CD14-positive monocyte (primary cell): ENCODE measurements at regions not wholly inside any gene's neighbourhood (a gene's known extent, or its start where the extent isn't known, plus 50 kb on each side); places are given as distances from the start of the nearest gene placed in this dataset.

Source experiments
- DNase-seq, 3 donors: peaks; one replicate each; pipeline ENCODE4 v3.0.0-alpha.2; 2011 to 2022
- H2AFZ ChIP-seq: 2 replicates; pipeline ENCODE4 v1.6.0; 2012; ENCODE audit warnings: mild to moderate bottlenecking, low read depth, low read length, inconsistent platforms; ENCODE audit not compliant: insufficient read depth, poor library complexity, severe bottlenecking
- H3K27ac ChIP-seq, 2 donors: 1 replicate in 1 of 2; 2 replicates in 1 of 2; pipeline ENCODE4 v1.5.1; 2012 to 2013; ENCODE audit warnings: low read length in 2 of 2, control low read depth in 1 of 2, inconsistent platforms in 1 of 2, low read depth in 1 of 2, mild to moderate bottlenecking in 1 of 2
- H3K27me3 ChIP-seq, 2 donors: one replicate each; pipeline versions ENCODE4 v1.6.0 to v1.6.1; 2011 to 2013; ENCODE audit warnings: low read length in 2 of 2; ENCODE audit not compliant: control insufficient read depth in 2 of 2, insufficient read depth in 2 of 2
- H3K36me3 ChIP-seq, 2 donors: replicated peaks in 1 of 2; 1 replicate in 1 of 2; 2 replicates in 1 of 2; pipeline versions ENCODE4 v1.5.1 to v1.6.1; 2012 to 2013; ENCODE audit warnings: low read length in 2 of 2, control low read depth in 1 of 2, inconsistent platforms in 1 of 2, mild to moderate bottlenecking in 1 of 2; ENCODE audit not compliant: insufficient read depth in 2 of 2, control insufficient read depth in 1 of 2
- H3K4me1 ChIP-seq, 2 donors: 1 replicate in 1 of 2; 2 replicates in 1 of 2; pipeline versions ENCODE4 v1.5.1 to v1.6.1; 2012 to 2013; ENCODE audit warnings: low read length in 2 of 2, control low read depth in 1 of 2, inconsistent platforms in 1 of 2, mild to moderate bottlenecking in 1 of 2, moderate library complexity in 1 of 2; ENCODE audit not compliant: insufficient read depth in 2 of 2, control insufficient read depth in 1 of 2
- H3K4me2 ChIP-seq: replicated peaks from 2 replicates; pipeline ENCODE3; 2012; ENCODE audit warnings: low read length, moderate library complexity, mild to moderate bottlenecking; ENCODE audit not compliant: poor library complexity, severe bottlenecking; ENCODE audit errors: extremely low read depth
- H3K4me3 ChIP-seq, 3 experiments: fragments of 200-600 bp in 1 of 3; sonication (generic) in 1 of 3; replicated peaks in 1 of 3; 1 replicate in 2 of 3; 2 replicates in 1 of 3; pipeline ENCODE4 v1.5.1; 2011 to 2013; ENCODE audit warnings: low read length in 3 of 3, mild to moderate bottlenecking in 3 of 3, control low read depth in 2 of 3, low read depth in 2 of 3, inconsistent platforms in 1 of 3, moderate library complexity in 1 of 3
- H3K79me2 ChIP-seq: 2 replicates; pipeline ENCODE4 v1.6.0; 2012; ENCODE audit warnings: mild to moderate bottlenecking, control low read depth, inconsistent platforms, low read length, moderate library complexity; ENCODE audit not compliant: insufficient read depth
- H3K9ac ChIP-seq: 2 replicates; pipeline ENCODE4 v1.6.0; 2017; ENCODE audit warnings: low read length, mild to moderate bottlenecking; ENCODE audit not compliant: insufficient read depth, poor library complexity, severe bottlenecking
- H3K9me3 ChIP-seq, 2 donors: replicated peaks in 1 of 2; 1 replicate in 1 of 2; 2 replicates in 1 of 2; pipeline versions ENCODE4 v1.5.1 to v1.6.1; 2012 to 2013; ENCODE audit warnings: low read length in 2 of 2, control low read depth in 1 of 2; ENCODE audit not compliant: control insufficient read depth in 1 of 2, insufficient read depth in 1 of 2
- H4K20me1 ChIP-seq: 2 replicates; pipeline ENCODE4 v1.6.0; 2012; ENCODE audit warnings: mild to moderate bottlenecking, low read length, control low read depth, moderate library complexity; ENCODE audit not compliant: insufficient read depth
- H3K27ac Mint-ChIP-seq, 7 donors: one replicate each; pipeline ENCODE4 v1.8.0; 2020; ENCODE audit warnings: mild to moderate bottlenecking in 7 of 7, mixed read lengths in 7 of 7, moderate library complexity in 6 of 7, inconsistent platforms in 2 of 7
- H3K27me3 Mint-ChIP-seq, 3 donors: one replicate each; pipeline ENCODE4 v1.8.0; 2021 to 2022; ENCODE audit warnings: low read depth in 3 of 3, mild to moderate bottlenecking in 3 of 3, mixed read lengths in 3 of 3, moderate library complexity in 3 of 3, inconsistent platforms in 1 of 3
- H3K36me3 Mint-ChIP-seq, 2 donors: one replicate each; pipeline ENCODE4 v1.8.0; 2020; ENCODE audit warnings: mixed read lengths in 2 of 2, inconsistent platforms in 1 of 2, mild to moderate bottlenecking in 1 of 2
- H3K4me1 Mint-ChIP-seq: one replicate; pipeline ENCODE4 v1.8.0; 2020; ENCODE audit warnings: mild to moderate bottlenecking, mixed read lengths
- H3K4me3 Mint-ChIP-seq, 2 donors: one replicate each; pipeline ENCODE4 v1.8.0; 2020; ENCODE audit warnings: mild to moderate bottlenecking in 2 of 2, mixed read lengths in 2 of 2, moderate library complexity in 1 of 2
- H3K9me3 Mint-ChIP-seq, 7 donors: one replicate each; pipeline ENCODE4 v1.8.0; 2020 to 2022; ENCODE audit warnings: mixed read lengths in 7 of 7, mild to moderate bottlenecking in 6 of 7, moderate library complexity in 6 of 7, inconsistent platforms in 2 of 7
- WGBS: methylation state at CpG from one replicate; pipeline ENCODE4 v1.1.5; 2013; ENCODE audit warnings: missing lambda C conversion rate; ENCODE audit not compliant: insufficient coverage; 5-methylcytosine and 5-hydroxymethylcytosine counted together
- intact Hi-C, 2 donors: fragments of 100-400 bp; cut with micrococcal nuclease; formaldehyde crosslinking; loops; one replicate each; pipeline versions ENCODE4 v1.15.0 to v1.15.1; 2023
- TF ChIP-seq, protein P1 (sequence below): fragments of 200-600 bp; IDR thresholded peaks from one replicate; pipeline ENCODE4 v1.8.0; 2022; ENCODE audit warnings: antibody characterized with exemption, mild to moderate bottlenecking

DNA sequence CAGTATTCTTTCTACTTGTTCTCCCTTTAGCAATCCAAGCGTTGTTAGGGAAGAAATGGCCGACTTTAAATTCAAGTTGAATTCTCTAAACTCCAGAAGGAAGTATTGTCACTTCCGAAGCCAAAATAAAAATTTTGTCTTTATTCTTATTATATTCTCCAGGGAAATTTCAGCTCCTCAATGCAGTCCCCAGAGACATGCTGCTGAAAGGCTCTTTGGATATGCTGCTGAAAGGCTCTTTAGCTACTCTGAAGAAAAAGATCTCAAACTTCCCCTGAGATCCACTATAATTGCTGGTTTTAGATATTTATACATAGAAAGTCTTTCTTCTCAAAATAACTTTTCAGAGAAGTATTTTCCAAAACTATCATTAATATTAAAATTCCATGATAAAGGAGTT, 92.3 kb upstream of the PARP8 start:
- H3K27ac Mint-ChIP-seq, result no peak overlapping the region
- H3K4me1 ChIP-seq, result peaks cover 3 to 20% of the 10 kb centered on the region in 2 donors
- no peaks in the 10 kb centered on the region for H3K79me2 ChIP-seq
- peaks cover 0 to 3% (median under 1%) of the 10 kb centered on the region in 3 donors for H3K27me3 Mint-ChIP-seq
- no peaks in the 10 kb centered on the region for H4K20me1 ChIP-seq
- peak overlapping the region; percentile 69 for H2AFZ ChIP-seq
- H3K4me3 ChIP-seq, result peak overlapping the region in 2 of 3 experiments; percentile 17 to 60
- TF ChIP-seq, protein P1, sequence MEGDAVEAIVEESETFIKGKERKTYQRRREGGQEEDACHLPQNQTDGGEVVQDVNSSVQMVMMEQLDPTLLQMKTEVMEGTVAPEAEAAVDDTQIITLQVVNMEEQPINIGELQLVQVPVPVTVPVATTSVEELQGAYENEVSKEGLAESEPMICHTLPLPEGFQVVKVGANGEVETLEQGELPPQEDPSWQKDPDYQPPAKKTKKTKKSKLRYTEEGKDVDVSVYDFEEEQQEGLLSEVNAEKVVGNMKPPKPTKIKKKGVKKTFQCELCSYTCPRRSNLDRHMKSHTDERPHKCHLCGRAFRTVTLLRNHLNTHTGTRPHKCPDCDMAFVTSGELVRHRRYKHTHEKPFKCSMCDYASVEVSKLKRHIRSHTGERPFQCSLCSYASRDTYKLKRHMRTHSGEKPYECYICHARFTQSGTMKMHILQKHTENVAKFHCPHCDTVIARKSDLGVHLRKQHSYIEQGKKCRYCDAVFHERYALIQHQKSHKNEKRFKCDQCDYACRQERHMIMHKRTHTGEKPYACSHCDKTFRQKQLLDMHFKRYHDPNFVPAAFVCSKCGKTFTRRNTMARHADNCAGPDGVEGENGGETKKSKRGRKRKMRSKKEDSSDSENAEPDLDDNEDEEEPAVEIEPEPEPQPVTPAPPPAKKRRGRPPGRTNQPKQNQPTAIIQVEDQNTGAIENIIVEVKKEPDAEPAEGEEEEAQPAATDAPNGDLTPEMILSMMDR, result no peak
- H3K36me3 Mint-ChIP-seq, result no peaks in the 10 kb centered on the region
- no CpG with 5 or more reads among the region's 3 CpGs for WGBS
- H3K27ac ChIP-seq, result peak overlapping the region in 1 of 2 donors; percentile 64
- intact Hi-C loops, result no loop called here
- H3K9me3 ChIP-seq, result no peaks in the 10 kb centered on the region
- DNase-seq, result no peak
- H3K36me3 ChIP-seq, result no peaks in the 10 kb centered on the region
- H3K9ac ChIP-seq, result peak overlapping the region; percentile 34
- H3K4me2 ChIP-seq, result peak overlapping the region; percentile 59
- no peak overlapping the region for H3K4me3 Mint-ChIP-seq
- no peaks in the 10 kb centered on the region for H3K27me3 ChIP-seq
- peaks cover 0 to 8% (median 4%) of the 10 kb centered on the region in 7 donors for H3K9me3 Mint-ChIP-seq
- H3K4me1 Mint-ChIP-seq, result peaks cover 14% of the 10 kb centered on the region

DNA sequence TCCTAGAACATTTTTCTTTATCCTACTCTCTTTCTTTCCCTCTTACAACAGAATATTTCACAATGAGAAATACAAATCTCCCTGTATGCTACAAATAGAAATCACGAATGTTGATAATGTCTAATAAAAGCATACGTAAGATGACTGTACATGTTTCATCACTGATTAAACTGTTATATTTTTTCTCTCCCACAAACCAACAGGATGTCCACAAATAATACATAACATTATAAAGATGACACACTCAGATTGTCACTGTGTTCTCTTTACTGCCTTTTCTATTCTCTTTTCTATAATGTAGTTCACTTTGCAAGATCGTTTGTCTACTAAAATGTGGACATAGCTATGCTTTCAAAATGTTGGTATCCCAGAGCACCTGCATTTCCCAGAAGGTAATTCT, 90.7 kb upstream of the PARP8 start:
- intact Hi-C loops, result no loop called here
- H3K4me3 Mint-ChIP-seq, result no peak overlapping the region
- no peak overlapping the region for H3K27ac Mint-ChIP-seq
- peaks cover 0 to 2% (median 0%) of the 10 kb centered on the region in 3 donors for H3K27me3 Mint-ChIP-seq
- Histone ChIP-seq H4K20me1 (no peaks in the 10 kb centered on the region), H3K9ac (no peak overlapping the region), H2AFZ (no peak overlapping the region), H3K27ac (no peak overlapping the region), H3K4me3 (no peak overlapping the region), H3K79me2 (no peaks in the 10 kb centered on the region), H3K36me3 (no peaks in the 10 kb centered on the region), H3K4me2 (no peak overlapping the region), H3K9me3 (peaks cover 0 to 1% of the 10 kb centered on the region in 2 donors), H3K27me3 (no peaks in the 10 kb centered on the region), H3K4me1 (peaks cover 3 to 20% of the 10 kb centered on the region in 2 donors)
- H3K36me3 Mint-ChIP-seq, result no peaks in the 10 kb centered on the region
- DNase-seq, result no peak
- H3K9me3 Mint-ChIP-seq, result peaks cover 0 to 7% (median 0%) of the 10 kb centered on the region in 7 donors
- H3K4me1 Mint-ChIP-seq, result peaks cover 14% of the 10 kb centered on the region
- TF ChIP-seq, protein P1, result no peak
- no CpG with 5 or more reads among the region's 3 CpGs for WGBS
